ENCODE measurements at regions not wholly inside any gene's neighbourhood (a gene's known extent, or its start where the extent isn't known, plus 50 kb on each side); places are given as distances from the start of the nearest gene placed in this dataset.

GRCh38 chr16:54798267-54798666 is 132.4 kb upstream of the IRX5 start:
- Mint-ChIP-seq H3K4me1 (no peaks in the 10 kb centered on the region), H3K36me3 (ENCODE audit: low read depth) (no peaks in the 10 kb centered on the region), H3K27me3 (no peaks in the 10 kb centered on the region), H3K9me3 (peaks cover 5% of the 10 kb centered on the region), H3K4me3 (no peak overlapping the region), H3K27ac (no peak overlapping the region)
- intact Hi-C loops (cut with micrococcal nuclease): no loop called here
- no peak for DNase-seq

DNA sequence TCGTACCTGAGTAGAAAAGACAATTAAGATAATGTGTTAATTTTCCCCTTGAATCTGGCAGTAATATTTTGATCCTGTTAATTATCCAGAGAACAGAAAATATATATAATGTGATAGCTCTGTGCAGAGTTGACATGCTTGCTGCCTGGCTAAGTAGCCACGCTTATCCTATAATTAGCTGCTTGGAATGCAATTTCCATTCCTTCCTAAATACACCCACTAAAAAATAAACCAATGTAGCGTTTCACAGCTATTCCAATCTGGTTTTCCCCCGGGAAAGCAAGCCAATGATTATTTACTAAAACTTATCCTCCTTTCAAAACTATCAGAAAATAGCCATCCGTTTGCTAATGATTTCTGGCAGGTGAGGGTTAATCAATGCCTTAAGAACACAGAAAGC is 134.5 kb upstream of the IRX5 start:
- Mint-ChIP-seq H3K27ac (no peak overlapping the region), H3K36me3 (ENCODE audit: low read depth) (no peaks in the 10 kb centered on the region), H3K9me3 (no peaks in the 10 kb centered on the region), H3K4me1 (no peaks in the 10 kb centered on the region), H3K27me3 (no peaks in the 10 kb centered on the region), H3K4me3 (no peak overlapping the region)
- intact Hi-C loops (cut with micrococcal nuclease): no loop called here
- DNase-seq: no peak

DNA sequence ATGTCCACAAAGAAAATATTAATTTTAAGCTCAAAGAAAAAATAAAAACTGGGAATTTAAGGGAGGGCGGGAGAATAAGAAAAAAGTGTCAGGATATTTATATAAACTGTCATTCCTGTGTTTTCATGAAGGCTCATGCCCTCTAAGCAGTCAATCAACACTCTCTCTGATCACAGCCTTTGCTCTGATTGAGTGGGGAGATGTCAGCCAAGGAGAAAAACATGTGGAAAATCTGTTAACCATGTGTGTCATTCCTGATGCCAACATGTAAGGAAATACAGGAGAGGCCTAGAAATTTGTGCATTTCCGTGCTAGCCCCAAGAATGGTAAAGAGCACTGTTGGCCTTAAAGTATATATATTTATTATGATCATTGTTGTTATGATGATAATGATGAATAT is 137.9 kb upstream of the IRX5 start:
- no peak for DNase-seq
- Mint-ChIP-seq H3K36me3 (ENCODE audit: low read depth) (no peaks in the 10 kb centered on the region), H3K4me3 (no peak overlapping the region), H3K9me3 (no peaks in the 10 kb centered on the region), H3K4me1 (no peaks in the 10 kb centered on the region), H3K27ac (no peak overlapping the region), H3K27me3 (no peaks in the 10 kb centered on the region)
- intact Hi-C loops (cut with micrococcal nuclease): no loop called here

GRCh38 chr16:54787045-54787444 is 143.6 kb upstream of the IRX5 start:
- Mint-ChIP-seq H3K27ac (no peak overlapping the region), H3K4me1 (no peaks in the 10 kb centered on the region), H3K4me3 (no peak overlapping the region), H3K36me3 (ENCODE audit: low read depth) (no peaks in the 10 kb centered on the region), H3K27me3 (no peaks in the 10 kb centered on the region), H3K9me3 (no peaks in the 10 kb centered on the region)
- no peak for DNase-seq
- intact Hi-C loops (cut with micrococcal nuclease): no loop called here

GRCh38 chr16:54783980-54784379 is 146.7 kb upstream of the IRX5 start:
- no peaks in the 10 kb centered on the region for H3K4me1 Mint-ChIP-seq
- no peak overlapping the region for H3K4me3 Mint-ChIP-seq
- no peak overlapping the region for H3K27ac Mint-ChIP-seq
- no peak for DNase-seq
- H3K9me3 Mint-ChIP-seq: no peaks in the 10 kb centered on the region
- intact Hi-C loops (cut with micrococcal nuclease): no loop called here
- no peaks in the 10 kb centered on the region for H3K27me3 Mint-ChIP-seq
- H3K36me3 Mint-ChIP-seq (ENCODE audit: low read depth): no peaks in the 10 kb centered on the region

- no peak overlapping the region for H3K4me3 Mint-ChIP-seq
- H3K36me3 Mint-ChIP-seq (ENCODE audit: low read depth): no peaks in the 10 kb centered on the region
- H3K27me3 Mint-ChIP-seq: no peaks in the 10 kb centered on the region
- H3K27ac Mint-ChIP-seq: no peak overlapping the region
- intact Hi-C loops (cut with micrococcal nuclease): no loop called here
- no peaks in the 10 kb centered on the region for H3K9me3 Mint-ChIP-seq
- no peak for DNase-seq
- no peaks in the 10 kb centered on the region for H3K4me1 Mint-ChIP-seq
Measured at GRCh38 chr16:54783226-54783625, 147.4 kb upstream of the IRX5 start.

GRCh38 chr16:54780266-54780665 is 150.4 kb upstream of the IRX5 start:
- Mint-ChIP-seq H3K27ac (no peak overlapping the region), H3K9me3 (no peaks in the 10 kb centered on the region), H3K36me3 (ENCODE audit: low read depth) (no peaks in the 10 kb centered on the region), H3K27me3 (no peaks in the 10 kb centered on the region), H3K4me3 (no peak overlapping the region), H3K4me1 (no peaks in the 10 kb centered on the region)
- DNase-seq: no peak
- intact Hi-C loops (cut with micrococcal nuclease): no loop called here

GRCh38 chr16:54779549-54779948 is 151.1 kb upstream of the IRX5 start:
- no peak overlapping the region for H3K27ac Mint-ChIP-seq
- H3K27me3 Mint-ChIP-seq: no peaks in the 10 kb centered on the region
- no peaks in the 10 kb centered on the region for H3K36me3 Mint-ChIP-seq (ENCODE audit: low read depth)
- no peaks in the 10 kb centered on the region for H3K9me3 Mint-ChIP-seq
- intact Hi-C loops (cut with micrococcal nuclease): no loop called here
- H3K4me3 Mint-ChIP-seq: no peak overlapping the region
- DNase-seq: no peak
- no peaks in the 10 kb centered on the region for H3K4me1 Mint-ChIP-seq

DNA sequence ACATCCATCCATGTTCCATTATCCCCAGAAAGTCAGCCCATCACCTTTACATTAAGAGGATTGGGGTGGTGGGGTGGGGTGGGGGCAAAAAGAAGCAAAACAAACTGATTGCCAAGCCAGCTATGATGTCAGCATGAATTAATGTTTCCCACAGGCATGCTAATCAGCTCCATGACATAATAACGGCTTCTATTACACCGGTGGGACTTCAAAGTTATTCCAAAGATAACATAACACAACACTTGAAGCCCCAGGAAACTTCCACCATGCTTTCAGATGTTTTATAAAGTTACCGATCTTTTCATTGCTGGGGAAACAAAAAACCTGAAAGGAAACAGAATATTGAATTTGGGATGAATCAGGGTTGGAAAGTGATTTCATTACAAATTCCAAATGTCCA is 155.9 kb upstream of the IRX5 start:
- intact Hi-C loops (cut with micrococcal nuclease): no loop called here
- Mint-ChIP-seq H3K27me3 (no peaks in the 10 kb centered on the region), H3K4me1 (no peaks in the 10 kb centered on the region), H3K36me3 (ENCODE audit: low read depth) (no peaks in the 10 kb centered on the region), H3K4me3 (no peak overlapping the region), H3K27ac (no peak overlapping the region), H3K9me3 (no peaks in the 10 kb centered on the region)
- no peak for DNase-seq

- no peak overlapping the region for H3K27ac Mint-ChIP-seq
- no peaks in the 10 kb centered on the region for H3K27me3 Mint-ChIP-seq
- H3K4me3 Mint-ChIP-seq: no peak overlapping the region
- intact Hi-C loops (cut with micrococcal nuclease): no loop called here
- H3K36me3 Mint-ChIP-seq (ENCODE audit: low read depth): no peaks in the 10 kb centered on the region
- no peaks in the 10 kb centered on the region for H3K4me1 Mint-ChIP-seq
- no peak for DNase-seq
- no peaks in the 10 kb centered on the region for H3K9me3 Mint-ChIP-seq
Measured at GRCh38 chr16:54772400-54772799, 158.3 kb upstream of the IRX5 start.

DNA sequence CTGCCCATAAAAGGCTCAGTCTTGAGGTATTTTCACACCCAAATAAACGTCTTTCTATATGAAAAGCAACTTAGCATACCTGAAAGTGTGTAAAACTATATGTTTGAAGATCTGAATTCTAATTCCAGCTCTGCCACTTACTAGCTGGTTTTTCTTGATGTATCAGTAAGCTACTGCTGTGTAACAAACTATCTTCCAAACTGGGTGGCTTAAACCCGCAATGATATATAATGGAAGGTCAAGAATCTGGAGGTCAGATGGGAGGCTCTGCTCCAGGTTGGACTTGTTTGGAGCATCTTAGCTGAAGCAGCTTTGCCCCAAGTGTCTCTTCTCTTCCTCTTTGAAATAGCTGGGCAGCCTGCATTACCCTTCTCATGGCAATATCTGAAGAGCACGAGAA is 164.3 kb upstream of the IRX5 start:
- no peaks in the 10 kb centered on the region for H3K27me3 Mint-ChIP-seq
- H3K27ac Mint-ChIP-seq: no peak overlapping the region
- no peaks in the 10 kb centered on the region for H3K4me1 Mint-ChIP-seq
- intact Hi-C loops (cut with micrococcal nuclease): no loop called here
- DNase-seq: no peak
- no peaks in the 10 kb centered on the region for H3K36me3 Mint-ChIP-seq (ENCODE audit: low read depth)
- H3K4me3 Mint-ChIP-seq: no peak overlapping the region
- peaks cover 4% of the 10 kb centered on the region for H3K9me3 Mint-ChIP-seq

DNA sequence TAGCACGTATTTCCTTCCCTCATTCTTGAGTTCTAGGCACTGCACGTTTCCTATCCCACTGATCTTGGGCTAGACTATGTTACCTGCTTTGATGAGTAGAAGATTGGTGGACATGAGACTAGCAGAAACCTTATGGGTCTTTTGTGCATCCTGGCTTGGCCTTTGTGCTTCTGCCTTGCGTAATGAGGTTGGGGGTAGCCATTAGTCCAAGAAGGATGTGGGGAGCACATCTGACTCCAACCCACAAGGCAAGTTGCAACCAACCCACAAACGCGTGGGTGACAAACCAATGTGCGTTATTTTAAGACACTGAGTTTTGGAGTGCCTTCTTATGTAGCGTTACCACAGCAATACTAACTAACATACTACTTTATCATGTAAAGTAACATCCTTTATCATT is 180.4 kb upstream of the IRX5 start:
- intact Hi-C loops (cut with micrococcal nuclease): no loop called here
- H3K27ac Mint-ChIP-seq: no peak overlapping the region
- H3K4me3 Mint-ChIP-seq: no peak overlapping the region
- H3K36me3 Mint-ChIP-seq (ENCODE audit: low read depth): no peaks in the 10 kb centered on the region
- DNase-seq: no peak
- H3K9me3 Mint-ChIP-seq: peaks cover 5% of the 10 kb centered on the region
- H3K27me3 Mint-ChIP-seq: no peaks in the 10 kb centered on the region
- no peaks in the 10 kb centered on the region for H3K4me1 Mint-ChIP-seq

DNA sequence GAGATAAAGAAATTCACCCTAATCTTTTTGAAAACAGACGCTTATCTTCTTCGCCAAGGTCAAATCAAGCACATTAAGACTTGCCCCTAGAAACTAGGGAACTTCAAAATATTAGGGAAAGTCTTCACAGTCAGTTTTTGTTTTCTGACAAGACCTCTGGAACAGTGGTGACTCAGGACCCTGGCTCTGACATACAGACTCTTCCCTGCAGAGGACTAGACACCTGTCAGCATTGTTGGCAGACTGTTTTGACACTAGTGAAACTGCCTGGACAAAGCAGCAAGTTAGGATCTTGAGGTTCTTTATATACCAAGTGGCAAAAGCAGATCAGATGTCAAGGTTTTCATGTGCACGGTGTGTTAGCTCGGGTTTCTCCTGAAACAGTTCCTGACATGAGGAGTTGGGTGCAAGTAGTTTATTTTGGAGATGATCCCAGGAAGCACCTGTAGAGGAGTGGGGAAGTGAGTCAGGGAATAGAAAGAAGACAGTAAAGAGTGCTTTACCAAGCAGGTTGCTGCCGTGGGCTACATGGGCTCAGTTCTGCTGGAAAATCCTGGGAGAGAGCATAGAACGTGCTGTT is 182.0 kb upstream of the IRX5 start:
- H3K4me1 Mint-ChIP-seq: no peaks in the 10 kb centered on the region
- H3K9me3 Mint-ChIP-seq: peaks cover 5% of the 10 kb centered on the region
- H3K4me3 Mint-ChIP-seq: no peak overlapping the region
- no peak for DNase-seq
- H3K27me3 Mint-ChIP-seq: no peaks in the 10 kb centered on the region
- intact Hi-C loops (cut with micrococcal nuclease): no loop called here
- no peaks in the 10 kb centered on the region for H3K36me3 Mint-ChIP-seq (ENCODE audit: low read depth)
- H3K27ac Mint-ChIP-seq: no peak overlapping the region

DNA sequence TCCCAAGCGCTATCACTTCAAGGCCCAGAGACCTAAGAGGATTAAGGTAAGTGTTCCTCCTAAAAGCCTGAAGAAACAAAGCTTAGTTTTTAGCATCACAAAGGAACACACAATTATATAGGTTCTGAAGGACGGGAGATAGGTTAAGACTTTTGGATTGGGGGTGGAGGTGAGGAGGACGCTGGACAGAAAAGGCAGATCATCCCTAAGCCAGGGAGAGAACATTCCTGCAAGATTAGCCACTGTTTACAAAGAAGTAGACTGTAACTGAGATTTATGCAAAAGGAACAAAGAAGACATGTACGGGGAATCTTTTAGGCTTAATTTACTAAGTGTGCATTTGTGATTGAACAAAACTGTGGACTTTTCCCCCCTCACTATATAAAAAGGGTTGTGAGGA is 184.1 kb upstream of the IRX5 start:
- Mint-ChIP-seq H3K27me3 (no peaks in the 10 kb centered on the region), H3K9me3 (peaks cover 5% of the 10 kb centered on the region), H3K4me1 (no peaks in the 10 kb centered on the region), H3K4me3 (no peak overlapping the region), H3K36me3 (ENCODE audit: low read depth) (no peaks in the 10 kb centered on the region), H3K27ac (no peak overlapping the region)
- DNase-seq: no peak
- intact Hi-C loops (cut with micrococcal nuclease): no loop called here

DNA sequence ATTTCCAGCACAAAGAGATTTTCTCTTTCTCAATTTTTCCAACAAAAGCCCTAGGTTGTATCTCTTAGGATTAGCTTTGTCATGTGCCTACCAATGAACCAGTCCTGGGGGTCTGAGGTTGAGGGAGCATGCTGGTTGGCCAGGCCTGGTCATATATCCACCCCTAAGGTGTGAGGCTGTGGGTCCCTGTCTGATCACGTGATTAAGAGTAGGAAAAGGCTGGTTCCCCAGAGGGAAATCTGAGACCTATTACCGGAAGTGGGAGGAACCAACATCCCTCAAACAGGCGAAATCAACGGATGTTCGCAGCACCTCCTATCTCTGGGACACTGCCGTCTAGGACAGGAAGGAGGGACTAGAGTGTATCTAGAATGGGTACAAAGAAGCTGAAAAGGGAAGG is 185.7 kb upstream of the IRX5 start:
- Mint-ChIP-seq H3K36me3 (ENCODE audit: low read depth) (no peaks in the 10 kb centered on the region), H3K27me3 (no peaks in the 10 kb centered on the region), H3K4me1 (no peaks in the 10 kb centered on the region), H3K4me3 (no peak overlapping the region), H3K9me3 (peaks cover 5% of the 10 kb centered on the region), H3K27ac (no peak overlapping the region)
- intact Hi-C loops (cut with micrococcal nuclease): no loop called here
- DNase-seq: no peak
